Nephron progenitor cell (in vitro differentiated cells): ENCODE measurements at regions not wholly inside any gene's neighbourhood (a gene's known extent, or its start where the extent isn't known, plus 50 kb on each side); places are given as distances from the start of the nearest gene placed in this dataset.

ENCODE experiments used
- DNase-seq: peaks from one replicate; pipeline ENCODE4 v3.0.0; 2021
- H3K27ac Mint-ChIP-seq: 2 replicates; pipeline ENCODE4 v1.8.0; 2021; ENCODE audit warnings: mild to moderate bottlenecking, moderate library complexity, mixed read lengths
- H3K27me3 Mint-ChIP-seq: 2 replicates; pipeline ENCODE4 v1.8.0; 2021; ENCODE audit warnings: mild to moderate bottlenecking, low read depth, mixed read lengths; ENCODE audit not compliant: poor library complexity
- H3K36me3 Mint-ChIP-seq: 2 replicates; pipeline ENCODE4 v1.8.0; 2021; ENCODE audit warnings: low read depth, mixed read lengths
- H3K4me1 Mint-ChIP-seq: 2 replicates; pipeline ENCODE4 v1.8.0; 2021; ENCODE audit warnings: mixed read lengths
- H3K4me3 Mint-ChIP-seq: 2 replicates; pipeline ENCODE4 v1.8.0; 2021; ENCODE audit warnings: mild to moderate bottlenecking, moderate library complexity, mixed read lengths
- H3K9me3 Mint-ChIP-seq: 2 replicates; pipeline ENCODE4 v1.8.0; 2021; ENCODE audit warnings: mild to moderate bottlenecking, moderate library complexity, mixed read lengths
- TF ChIP-seq, protein P1 (sequence below): fragments of 200-600 bp; sonication (generic); IDR thresholded peaks from 2 replicates; pipeline ENCODE4 v1.5.0; 2021; ENCODE audit warnings: antibody characterized with exemption

DNA sequence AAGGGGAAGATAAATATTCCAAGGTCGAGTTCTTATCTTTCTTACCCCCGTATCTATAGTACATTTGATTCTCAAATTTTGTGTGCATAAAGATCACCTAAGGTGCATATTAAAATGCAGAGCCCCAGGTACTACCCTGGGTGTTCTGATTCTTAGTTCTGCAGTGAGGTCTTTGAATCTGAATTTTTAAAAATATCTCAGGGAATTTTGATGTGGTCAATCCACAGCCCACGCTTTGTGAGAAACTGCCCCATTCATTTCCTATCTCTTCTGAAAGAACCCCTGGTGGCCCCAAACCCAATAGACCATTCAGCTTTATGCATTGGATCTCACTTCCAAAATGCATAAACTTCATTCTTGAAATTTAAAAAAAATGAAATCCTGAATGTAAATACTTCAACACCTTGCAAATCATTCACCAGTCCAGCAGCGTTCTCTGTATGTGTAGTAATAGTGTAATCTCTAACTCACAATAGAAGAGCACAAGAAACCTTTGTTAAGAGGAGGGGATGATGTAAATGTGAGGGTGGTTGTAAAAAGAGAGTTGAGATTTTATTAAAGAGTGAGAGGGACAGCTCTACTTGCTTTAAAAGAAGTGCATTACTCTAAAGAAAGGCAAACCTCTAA lies 108.8 kb upstream of the ZP4 start:
- TF ChIP-seq, protein P1, sequence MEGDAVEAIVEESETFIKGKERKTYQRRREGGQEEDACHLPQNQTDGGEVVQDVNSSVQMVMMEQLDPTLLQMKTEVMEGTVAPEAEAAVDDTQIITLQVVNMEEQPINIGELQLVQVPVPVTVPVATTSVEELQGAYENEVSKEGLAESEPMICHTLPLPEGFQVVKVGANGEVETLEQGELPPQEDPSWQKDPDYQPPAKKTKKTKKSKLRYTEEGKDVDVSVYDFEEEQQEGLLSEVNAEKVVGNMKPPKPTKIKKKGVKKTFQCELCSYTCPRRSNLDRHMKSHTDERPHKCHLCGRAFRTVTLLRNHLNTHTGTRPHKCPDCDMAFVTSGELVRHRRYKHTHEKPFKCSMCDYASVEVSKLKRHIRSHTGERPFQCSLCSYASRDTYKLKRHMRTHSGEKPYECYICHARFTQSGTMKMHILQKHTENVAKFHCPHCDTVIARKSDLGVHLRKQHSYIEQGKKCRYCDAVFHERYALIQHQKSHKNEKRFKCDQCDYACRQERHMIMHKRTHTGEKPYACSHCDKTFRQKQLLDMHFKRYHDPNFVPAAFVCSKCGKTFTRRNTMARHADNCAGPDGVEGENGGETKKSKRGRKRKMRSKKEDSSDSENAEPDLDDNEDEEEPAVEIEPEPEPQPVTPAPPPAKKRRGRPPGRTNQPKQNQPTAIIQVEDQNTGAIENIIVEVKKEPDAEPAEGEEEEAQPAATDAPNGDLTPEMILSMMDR = no peak
- H3K36me3 Mint-ChIP-seq = no peaks in the 10 kb centered on the region
- H3K9me3 Mint-ChIP-seq = no peaks in the 10 kb centered on the region
- no peaks in the 10 kb centered on the region for H3K27me3 Mint-ChIP-seq
- H3K27ac Mint-ChIP-seq = no peak overlapping the region
- H3K4me3 Mint-ChIP-seq = no peak overlapping the region
- DNase-seq = no peak
- H3K4me1 Mint-ChIP-seq = peaks cover 13% of the 10 kb centered on the region

DNA sequence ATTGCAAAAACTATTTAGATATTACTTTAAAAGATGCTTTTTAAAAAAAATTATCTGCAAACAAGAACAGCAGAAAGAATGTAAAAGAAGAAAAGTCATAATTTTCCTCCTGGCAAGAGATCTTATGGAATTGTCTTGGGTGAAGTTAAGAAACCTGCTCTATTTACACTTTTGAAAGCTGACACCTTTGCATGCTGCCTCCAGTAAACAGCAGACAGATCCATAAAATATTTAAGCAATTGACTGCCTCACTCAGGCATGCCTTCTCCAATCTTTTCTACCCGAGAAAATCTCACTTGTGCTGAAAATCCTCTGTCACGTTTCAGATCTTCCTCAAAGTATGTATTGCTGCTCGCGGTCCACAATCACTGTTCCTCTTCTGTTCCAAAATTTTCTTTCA lies 107.9 kb upstream of the ZP4 start:
- H3K27me3 Mint-ChIP-seq = no peaks in the 10 kb centered on the region
- no peak overlapping the region for H3K4me3 Mint-ChIP-seq
- H3K27ac Mint-ChIP-seq = no peak overlapping the region
- no peaks in the 10 kb centered on the region for H3K36me3 Mint-ChIP-seq
- H3K9me3 Mint-ChIP-seq = no peaks in the 10 kb centered on the region
- TF ChIP-seq, protein P1 = no peak
- DNase-seq = no peak
- peaks cover 13% of the 10 kb centered on the region for H3K4me1 Mint-ChIP-seq

DNA sequence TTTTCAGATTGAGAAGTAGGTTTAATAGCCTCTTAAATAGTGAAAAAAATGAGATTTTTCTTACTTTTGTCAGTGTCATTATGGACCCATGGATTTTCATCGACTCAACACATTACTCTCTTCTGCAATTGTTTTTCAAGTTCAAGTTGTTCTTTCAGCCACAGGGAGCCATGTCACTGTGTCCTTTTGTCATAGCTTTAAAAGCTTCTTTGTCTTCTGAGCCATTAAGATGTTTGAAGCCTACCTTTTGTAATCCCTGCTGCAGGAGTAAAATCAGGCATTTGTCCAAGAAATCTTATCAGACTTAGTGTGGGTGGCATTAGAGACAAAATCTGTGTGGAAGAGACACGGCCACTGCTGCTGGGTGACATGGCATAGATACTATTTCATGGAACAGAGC lies 92.8 kb upstream of the ZP4 start:
- Mint-ChIP-seq H3K9me3 (no peaks in the 10 kb centered on the region), H3K4me1 (no peaks in the 10 kb centered on the region)

DNA sequence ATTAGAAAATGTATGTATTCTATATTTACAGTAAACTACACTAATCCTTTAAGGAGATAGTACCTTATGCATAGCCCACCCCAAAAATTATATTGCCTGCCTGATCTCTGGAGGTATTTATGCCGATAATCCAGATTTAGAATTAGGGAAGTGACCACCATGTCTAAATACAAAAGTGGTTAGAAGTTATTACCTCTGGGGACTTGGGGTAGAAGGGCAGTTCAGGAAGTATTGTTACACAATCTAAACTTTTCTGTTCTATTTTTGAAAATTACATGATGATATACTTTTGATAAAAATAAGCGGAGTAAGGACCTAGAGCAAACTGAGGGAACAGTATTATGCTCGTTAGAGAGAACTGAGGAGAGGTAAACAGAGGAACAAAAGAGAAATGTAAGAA lies 90.5 kb upstream of the ZP4 start:
- TF ChIP-seq, protein P1 = no peak
- Mint-ChIP-seq H3K9me3 (no peaks in the 10 kb centered on the region), H3K27me3 (peaks cover 4% of the 10 kb centered on the region), H3K4me3 (no peak overlapping the region), H3K27ac (no peak overlapping the region), H3K36me3 (no peaks in the 10 kb centered on the region), H3K4me1 (peaks cover 7% of the 10 kb centered on the region)
- no peak for DNase-seq

More for the DNA sequence above, 92.8 kb upstream of the ZP4 start:
- no peaks in the 10 kb centered on the region for H3K36me3 Mint-ChIP-seq
- H3K27me3 Mint-ChIP-seq = no peaks in the 10 kb centered on the region
- no peak overlapping the region for H3K4me3 Mint-ChIP-seq
- TF ChIP-seq, protein P1 = no peak
- no peak for DNase-seq
- H3K27ac Mint-ChIP-seq = no peak overlapping the region

DNA sequence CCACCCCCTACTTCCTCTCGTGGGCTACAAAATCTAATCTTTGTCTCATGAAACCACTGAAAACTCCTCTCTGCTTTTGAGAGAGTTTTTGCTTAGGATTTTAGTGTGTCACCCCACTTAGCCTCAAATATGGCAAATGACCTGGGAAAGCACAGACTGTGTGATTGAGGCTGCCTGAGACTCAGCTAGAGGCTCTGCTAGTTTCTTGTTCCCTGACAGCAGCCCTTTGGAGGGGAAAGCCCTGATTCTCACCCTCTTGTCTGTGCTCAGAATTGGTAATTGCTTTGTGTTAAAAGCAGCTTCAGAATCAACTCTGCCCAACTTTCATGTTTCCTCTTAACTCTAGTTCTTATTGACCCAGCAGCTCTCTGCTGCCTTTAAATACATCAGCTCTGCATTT lies 85.6 kb upstream of the ZP4 start:
- no peak overlapping the region for H3K27ac Mint-ChIP-seq
- H3K36me3 Mint-ChIP-seq = no peaks in the 10 kb centered on the region
- H3K9me3 Mint-ChIP-seq = no peaks in the 10 kb centered on the region
- no peak overlapping the region for H3K4me3 Mint-ChIP-seq
- peaks cover 6% of the 10 kb centered on the region for H3K27me3 Mint-ChIP-seq
- TF ChIP-seq, protein P1 = no peak
- H3K4me1 Mint-ChIP-seq = peaks cover 11% of the 10 kb centered on the region
- no peak for DNase-seq

DNA sequence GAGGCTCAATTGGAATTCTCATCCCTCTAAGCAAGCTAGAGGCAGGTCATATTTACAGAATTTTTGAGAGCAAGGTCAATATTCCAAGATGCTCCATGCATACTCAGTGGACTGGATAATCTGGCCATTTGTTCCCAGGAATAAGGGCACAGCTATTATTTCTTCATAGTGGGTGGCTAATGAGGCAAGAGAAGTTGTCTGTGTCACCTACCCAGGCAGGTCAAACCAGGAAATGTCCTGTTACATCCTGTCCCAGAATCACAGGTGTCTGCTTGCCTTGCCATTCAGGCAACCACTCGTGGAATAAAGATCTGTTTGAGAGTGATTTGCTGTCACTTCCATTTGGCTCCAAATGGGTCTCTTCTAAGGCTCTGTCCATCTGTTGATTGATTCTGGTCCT lies 85.2 kb upstream of the ZP4 start:
- Mint-ChIP-seq H3K27ac (no peak overlapping the region), H3K4me3 (no peak overlapping the region), H3K27me3 (peaks cover 6% of the 10 kb centered on the region), H3K36me3 (no peaks in the 10 kb centered on the region), H3K4me1 (peaks cover 14% of the 10 kb centered on the region), H3K9me3 (no peaks in the 10 kb centered on the region)
- TF ChIP-seq, protein P1 = no peak
- DNase-seq = no peak
